Lower lobe of right lung (tissue), 2 donors: ENCODE measurements at regions not wholly inside any gene's neighbourhood (a gene's known extent, or its start where the extent isn't known, plus 50 kb on each side); places are given as distances from the start of the nearest gene placed in this dataset.
A peak's percentile ranks its signal among the peaks of the same experiment; 100 is the strongest.

Source experiments
- ATAC-seq, 2 donors: fragments of 200-7000 bp; cut with Tn5 transposase; one replicate each; pipeline ENCODE4 v1.9.1; 2020 to 2022; ENCODE audit warnings: mild to moderate bottlenecking in 2 of 2, moderate library complexity in 2 of 2
- DNase-seq: peaks from one replicate; pipeline ENCODE4 v3.0.0-alpha.2; 2020
- H3K27ac ChIP-seq: fragments of 200-600 bp; one replicate; pipeline ENCODE4 v1.8.0; 2022
- H3K27me3 ChIP-seq: fragments of 200-600 bp; one replicate; pipeline ENCODE4 v1.8.0; 2022; ENCODE audit warnings: low read depth
- H3K36me3 ChIP-seq: fragments of 200-600 bp; one replicate; pipeline ENCODE4 v1.8.0; 2022; ENCODE audit warnings: mild to moderate bottlenecking
- H3K4me1 ChIP-seq: fragments of 200-600 bp; one replicate; pipeline ENCODE4 v1.8.0; 2022
- H3K4me3 ChIP-seq: fragments of 200-600 bp; one replicate; pipeline ENCODE4 v1.8.0; 2022; ENCODE audit warnings: mild to moderate bottlenecking
- H3K9me3 ChIP-seq: fragments of 200-600 bp; one replicate; pipeline ENCODE4 v1.8.0; 2022
- intact Hi-C: fragments of 100-400 bp; cut with DNase I; formaldehyde crosslinking; loops from one replicate; pipeline ENCODE4 v1.11.0; 2022
- TF ChIP-seq, protein P1 (sequence below): fragments of 200-600 bp; IDR thresholded peaks from one replicate; pipeline ENCODE4 v1.8.0; 2022; ENCODE audit warnings: antibody characterized with exemption, mild to moderate bottlenecking
- donor health status: DM: no; HTN: yes; CAD: no; lungs with severe emphysema.

GRCh38 chr2:143940720-143941119, 579.2 kb downstream of the ZEB2 start:
- ATAC-seq (no peak), DNase-seq (no peak)
- Histone ChIP-seq H3K36me3 (no peaks in the 10 kb centered on the region), H3K27me3 (peaks cover 22% of the 10 kb centered on the region), H3K9me3 (no peaks in the 10 kb centered on the region), H3K4me1 (peaks cover 14% of the 10 kb centered on the region), H3K4me3 (no peak overlapping the region), H3K27ac (no peak overlapping the region)
- TF ChIP-seq, protein P1, sequence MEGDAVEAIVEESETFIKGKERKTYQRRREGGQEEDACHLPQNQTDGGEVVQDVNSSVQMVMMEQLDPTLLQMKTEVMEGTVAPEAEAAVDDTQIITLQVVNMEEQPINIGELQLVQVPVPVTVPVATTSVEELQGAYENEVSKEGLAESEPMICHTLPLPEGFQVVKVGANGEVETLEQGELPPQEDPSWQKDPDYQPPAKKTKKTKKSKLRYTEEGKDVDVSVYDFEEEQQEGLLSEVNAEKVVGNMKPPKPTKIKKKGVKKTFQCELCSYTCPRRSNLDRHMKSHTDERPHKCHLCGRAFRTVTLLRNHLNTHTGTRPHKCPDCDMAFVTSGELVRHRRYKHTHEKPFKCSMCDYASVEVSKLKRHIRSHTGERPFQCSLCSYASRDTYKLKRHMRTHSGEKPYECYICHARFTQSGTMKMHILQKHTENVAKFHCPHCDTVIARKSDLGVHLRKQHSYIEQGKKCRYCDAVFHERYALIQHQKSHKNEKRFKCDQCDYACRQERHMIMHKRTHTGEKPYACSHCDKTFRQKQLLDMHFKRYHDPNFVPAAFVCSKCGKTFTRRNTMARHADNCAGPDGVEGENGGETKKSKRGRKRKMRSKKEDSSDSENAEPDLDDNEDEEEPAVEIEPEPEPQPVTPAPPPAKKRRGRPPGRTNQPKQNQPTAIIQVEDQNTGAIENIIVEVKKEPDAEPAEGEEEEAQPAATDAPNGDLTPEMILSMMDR, result no peak
- intact Hi-C loops, result no loop called here

DNA sequence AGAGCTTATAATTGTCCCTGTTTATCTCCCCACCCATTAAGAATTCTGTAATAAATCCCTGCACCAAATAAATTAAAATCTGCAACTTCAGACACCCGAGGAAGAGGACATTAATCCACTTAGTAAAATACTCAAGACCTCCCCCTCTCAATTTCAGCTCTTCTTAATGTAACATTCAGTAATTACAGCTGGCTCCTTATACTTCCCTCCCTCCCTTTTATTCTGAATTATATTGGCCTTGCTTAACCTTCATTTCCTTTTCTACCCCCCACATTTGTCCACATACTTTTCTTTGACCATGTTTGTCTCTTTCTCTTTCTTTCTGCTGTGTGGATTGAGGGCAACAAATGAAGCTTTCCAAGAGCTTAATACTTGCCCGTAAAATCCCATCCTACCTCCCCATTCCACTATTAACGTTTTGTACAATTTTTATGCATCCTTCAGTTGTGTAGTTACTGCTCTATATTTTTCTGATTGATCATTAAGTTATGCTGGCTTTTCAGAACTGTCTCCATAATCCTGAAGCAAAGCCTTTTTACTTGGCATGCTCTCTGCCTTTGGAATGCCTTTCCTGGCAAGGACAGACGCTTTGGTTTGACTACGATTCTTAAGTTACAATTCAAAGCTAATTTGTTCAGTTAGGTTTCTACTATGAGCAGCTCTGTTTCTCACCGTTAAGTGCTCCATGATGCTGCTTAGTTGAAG, 580.1 kb downstream of the ZEB2 start:
- no peak for ATAC-seq
- Histone ChIP-seq H3K36me3 (no peaks in the 10 kb centered on the region), H3K4me1 (peaks cover 14% of the 10 kb centered on the region), H3K27me3 (peaks cover 22% of the 10 kb centered on the region), H3K27ac (peak overlapping the region; percentile 92), H3K4me3 (no peak overlapping the region), H3K9me3 (no peaks in the 10 kb centered on the region)
- no peak for DNase-seq
- TF ChIP-seq, protein P1, result no peak
- intact Hi-C loops, result no loop called here

DNA sequence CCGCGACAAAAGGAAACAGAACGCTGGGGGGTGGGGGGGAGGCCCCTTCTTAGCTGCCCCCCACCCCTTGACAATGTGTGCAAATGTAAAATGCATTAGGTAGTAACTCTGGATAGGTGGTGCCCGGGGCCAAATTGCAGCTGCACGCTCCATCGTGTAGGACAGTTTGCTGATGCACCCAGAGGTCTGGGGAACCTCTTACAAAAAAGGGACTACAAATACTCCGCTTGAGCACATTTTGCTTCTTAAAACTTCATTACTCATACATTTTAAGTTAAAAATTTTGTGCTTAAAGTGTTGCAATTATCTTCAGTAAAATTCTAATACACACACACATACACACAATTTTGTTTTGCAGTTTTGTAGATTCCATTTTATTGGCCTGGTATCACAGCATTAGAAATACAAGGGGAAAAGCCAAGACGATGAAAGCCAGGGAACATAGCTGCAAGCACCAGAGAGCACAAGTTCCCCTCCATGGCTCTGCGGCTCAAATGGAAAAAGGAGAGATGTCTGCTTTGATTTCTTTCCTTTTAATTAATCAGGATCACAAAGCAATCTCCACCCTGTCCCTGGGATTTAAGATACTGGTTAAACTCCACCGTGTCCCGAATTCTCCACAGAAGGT, 582.1 kb downstream of the ZEB2 start:
- Histone ChIP-seq H3K36me3 (no peaks in the 10 kb centered on the region), H3K4me1 (peaks cover 14% of the 10 kb centered on the region), H3K27me3 (peaks cover 22% of the 10 kb centered on the region), H3K4me3 (peak overlapping the region; percentile 57), H3K9me3 (no peaks in the 10 kb centered on the region), H3K27ac (peak overlapping the region; percentile 92)
- intact Hi-C loops, result no loop called here
- DNase-seq, result no peak
- TF ChIP-seq, protein P1, result no peak
- ATAC-seq, result peak in 1 of 2 donors; percentile 7

DNA sequence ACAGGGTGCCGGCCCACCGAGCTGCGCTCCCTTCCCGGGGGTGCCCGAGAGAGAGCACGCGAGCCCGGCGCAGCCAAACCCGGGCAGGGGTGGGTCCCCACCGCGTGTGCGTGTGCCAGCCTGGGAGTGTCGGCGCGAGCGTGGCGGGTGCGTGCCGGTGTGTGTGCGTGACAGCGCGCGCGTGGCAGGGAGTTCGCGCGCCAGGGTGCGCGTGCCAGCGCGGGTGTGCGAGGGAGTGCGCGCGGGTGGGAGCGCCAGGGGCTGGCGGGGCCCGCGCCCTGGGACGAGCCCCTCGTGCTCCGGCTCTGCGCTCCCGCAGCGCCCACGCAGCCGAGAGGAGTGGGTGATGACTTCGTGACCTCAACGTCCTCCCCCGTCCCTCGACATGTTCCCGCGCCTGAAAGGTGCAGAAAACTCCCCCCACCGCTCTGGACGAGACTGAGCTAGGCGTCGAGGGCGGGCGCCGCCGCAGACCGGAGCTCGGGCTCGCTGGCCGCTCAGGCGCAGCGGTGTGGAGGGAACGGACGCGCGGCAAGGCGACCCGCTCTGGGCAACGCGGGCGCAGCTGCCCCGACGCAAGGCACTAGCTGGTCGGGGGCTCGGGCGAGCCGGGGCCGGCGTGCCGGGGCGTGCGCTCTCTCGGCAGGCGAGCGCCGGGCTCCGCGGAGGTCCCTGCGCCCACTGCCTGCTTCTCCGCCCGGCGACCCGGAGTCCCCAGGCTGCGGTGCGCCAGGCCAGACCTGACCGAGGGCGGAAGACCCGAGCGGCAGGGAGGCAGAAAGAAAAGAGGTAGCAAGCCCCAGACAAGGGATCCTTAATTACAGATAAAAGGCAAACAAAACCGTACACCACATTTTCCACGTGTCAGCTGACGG, 582.8 kb downstream of the ZEB2 start:
- DNase-seq (peak; percentile 47), ATAC-seq (peak; percentile 77 to 83)
- H3K36me3 ChIP-seq, result no peaks in the 10 kb centered on the region
- H3K9me3 ChIP-seq, result no peaks in the 10 kb centered on the region
- H3K4me3 ChIP-seq, result peak overlapping the region; percentile 57
- H3K4me1 ChIP-seq, result peaks cover 14% of the 10 kb centered on the region
- TF ChIP-seq, protein P1, result no peak
- peak overlapping the region; percentile 92 for H3K27ac ChIP-seq
- intact Hi-C loops, result no loop called here
- H3K27me3 ChIP-seq, result peaks cover 22% of the 10 kb centered on the region

- Histone ChIP-seq H3K36me3 (no peaks in the 10 kb centered on the region), H3K27me3 (peaks cover 22% of the 10 kb centered on the region), H3K4me1 (peaks cover 14% of the 10 kb centered on the region), H3K4me3 (peak overlapping the region; percentile 57), H3K9me3 (no peaks in the 10 kb centered on the region), H3K27ac (peak overlapping the region; percentile 92)
- TF ChIP-seq, protein P1, result no peak
- ATAC-seq (no peak), DNase-seq (no peak)
- intact Hi-C loops, result no loop called here
These were observed 583.4 kb downstream of the ZEB2 start for GRCh38 chr2:143936538-143936847.
